ENCODE measurements at regions not wholly inside any gene's neighbourhood (a gene's known extent, or its start where the extent isn't known, plus 50 kb on each side); places are given as distances from the start of the nearest gene placed in this dataset.

GRCh38 chr2:107595285-107595684 lies 231.4 kb upstream of the RGPD4 start:
- Mint-ChIP-seq H3K9me3 (peaks cover 0 to 5% (median under 1%) of the 10 kb centered on the region in 8 donors), H3K27me3 (peaks cover 0 to 2% of the 10 kb centered on the region in 2 donors), H3K27ac (no peak overlapping the region), H3K36me3 (no peaks in the 10 kb centered on the region), H3K4me3 (no peak overlapping the region), H3K4me1 (no peaks in the 10 kb centered on the region)
- CTCF ChIA-PET (ENCODE audit: partially characterized antibody): no interaction called here
- no peak for DNase-seq
- H3K36me3 ChIP-seq (ENCODE audit: insufficient read depth, low read length): no peaks in the 10 kb centered on the region
- no peaks in the 10 kb centered on the region for H3K27me3 ChIP-seq (ENCODE audit: insufficient read depth, low read length)
- H3K27ac ChIP-seq (ENCODE audit: low read depth, low read length): no peak overlapping the region
- no peaks in the 10 kb centered on the region for H3K4me1 ChIP-seq (ENCODE audit: insufficient read depth, low read length)
- no peaks in the 10 kb centered on the region for H3K9me3 ChIP-seq (ENCODE audit: control insufficient read depth in 1 of 2, low read length in 2 of 2)
- intact Hi-C loops (cut with micrococcal nuclease): no loop called here
- POLR2A ChIA-PET (ENCODE audit: partially characterized antibody): no interaction called here
- no peak overlapping the region for H3K4me3 ChIP-seq (ENCODE audit: low read length in 2 of 2)

- H3K36me3 ChIP-seq (ENCODE audit: insufficient read depth, low read length): no peaks in the 10 kb centered on the region
- H3K9me3 ChIP-seq (ENCODE audit: control insufficient read depth in 1 of 2, low read length in 2 of 2): no peaks in the 10 kb centered on the region
- ChIA-PET POLR2A (ENCODE audit: partially characterized antibody) (no interaction called here), CTCF (ENCODE audit: partially characterized antibody) (no interaction called here)
- Mint-ChIP-seq H3K4me1 (no peaks in the 10 kb centered on the region), H3K4me3 (no peak overlapping the region), H3K36me3 (no peaks in the 10 kb centered on the region), H3K27me3 (peaks cover 0 to 2% of the 10 kb centered on the region in 2 donors), H3K9me3 (peaks cover 0 to 4% (median under 1%) of the 10 kb centered on the region in 8 donors), H3K27ac (no peak overlapping the region)
- no peak overlapping the region for H3K4me3 ChIP-seq (ENCODE audit: low read length in 2 of 2)
- H3K4me1 ChIP-seq (ENCODE audit: insufficient read depth, low read length): no peaks in the 10 kb centered on the region
- DNase-seq: no peak
- H3K27me3 ChIP-seq (ENCODE audit: insufficient read depth, low read length): no peaks in the 10 kb centered on the region
- H3K27ac ChIP-seq (ENCODE audit: low read depth, low read length): no peak overlapping the region
- intact Hi-C loops (cut with micrococcal nuclease): no loop called here
These were observed 230.9 kb upstream of the RGPD4 start for GRCh38 chr2:107595749-107596148.

GRCh38 chr2:107597507-107597906 lies 229.2 kb upstream of the RGPD4 start:
- H3K4me3 Mint-ChIP-seq: peak overlapping the region in 1 of 8 donors; percentile 59
- no peaks in the 10 kb centered on the region for H3K27me3 ChIP-seq (ENCODE audit: insufficient read depth, low read length)
- peaks cover 0 to 2% of the 10 kb centered on the region in 2 donors for H3K27me3 Mint-ChIP-seq
- DNase-seq: no peak
- ChIA-PET POLR2A (ENCODE audit: partially characterized antibody) (no interaction called here), CTCF (ENCODE audit: partially characterized antibody) (no interaction called here)
- H3K36me3 Mint-ChIP-seq: no peaks in the 10 kb centered on the region
- intact Hi-C loops (cut with micrococcal nuclease): no loop called here
- no peaks in the 10 kb centered on the region for H3K36me3 ChIP-seq (ENCODE audit: insufficient read depth, low read length)
- H3K27ac ChIP-seq (ENCODE audit: low read depth, low read length): no peak overlapping the region
- H3K4me1 ChIP-seq (ENCODE audit: insufficient read depth, low read length): no peaks in the 10 kb centered on the region
- no peak overlapping the region for H3K27ac Mint-ChIP-seq
- no peaks in the 10 kb centered on the region for H3K9me3 ChIP-seq (ENCODE audit: control insufficient read depth in 1 of 2, low read length in 2 of 2)
- H3K4me3 ChIP-seq (ENCODE audit: low read length in 2 of 2): no peak overlapping the region
- peaks cover 0 to 4% (median under 1%) of the 10 kb centered on the region in 8 donors for H3K9me3 Mint-ChIP-seq
- H3K4me1 Mint-ChIP-seq: no peaks in the 10 kb centered on the region

GRCh38 chr2:107602801-107603200 lies 223.9 kb upstream of the RGPD4 start:
- Histone ChIP-seq H3K36me3 (ENCODE audit: insufficient read depth, low read length) (no peaks in the 10 kb centered on the region), H3K27me3 (ENCODE audit: insufficient read depth, low read length) (no peaks in the 10 kb centered on the region), H3K9me3 (ENCODE audit: control insufficient read depth in 1 of 2, low read length in 2 of 2) (no peaks in the 10 kb centered on the region), H3K4me1 (ENCODE audit: insufficient read depth, low read length) (no peaks in the 10 kb centered on the region), H3K27ac (ENCODE audit: low read depth, low read length) (no peak overlapping the region), H3K4me3 (ENCODE audit: low read length in 2 of 2) (no peak overlapping the region)
- H3K27me3 Mint-ChIP-seq: peaks cover 0 to 2% of the 10 kb centered on the region in 2 donors
- POLR2A ChIA-PET (ENCODE audit: partially characterized antibody): no interaction called here
- no peak overlapping the region for H3K4me3 Mint-ChIP-seq
- no peak overlapping the region for H3K27ac Mint-ChIP-seq
- peaks cover 0 to 5% (median 0%) of the 10 kb centered on the region in 8 donors for H3K9me3 Mint-ChIP-seq
- no peaks in the 10 kb centered on the region for H3K4me1 Mint-ChIP-seq
- H3K36me3 Mint-ChIP-seq: no peaks in the 10 kb centered on the region
- no peak for DNase-seq
- intact Hi-C loops (cut with micrococcal nuclease): no loop called here
- CTCF ChIA-PET (ENCODE audit: partially characterized antibody): no interaction called here

- Mint-ChIP-seq H3K4me1 (no peaks in the 10 kb centered on the region), H3K36me3 (no peaks in the 10 kb centered on the region), H3K4me3 (no peak overlapping the region), H3K27me3 (peaks cover 0 to 2% of the 10 kb centered on the region in 2 donors), H3K27ac (no peak overlapping the region), H3K9me3 (peaks cover 0 to 5% (median 0%) of the 10 kb centered on the region in 8 donors)
- intact Hi-C loops (cut with micrococcal nuclease): no loop called here
- CTCF ChIA-PET (ENCODE audit: partially characterized antibody): no interaction called here
- Histone ChIP-seq H3K4me3 (ENCODE audit: low read length in 2 of 2) (no peak overlapping the region), H3K9me3 (ENCODE audit: control insufficient read depth in 1 of 2, low read length in 2 of 2) (no peaks in the 10 kb centered on the region), H3K36me3 (ENCODE audit: insufficient read depth, low read length) (no peaks in the 10 kb centered on the region), H3K4me1 (ENCODE audit: insufficient read depth, low read length) (no peaks in the 10 kb centered on the region), H3K27ac (ENCODE audit: low read depth, low read length) (no peak overlapping the region), H3K27me3 (ENCODE audit: insufficient read depth, low read length) (no peaks in the 10 kb centered on the region)
- no peak for DNase-seq
- POLR2A ChIA-PET (ENCODE audit: partially characterized antibody): no interaction called here
These were observed 219.6 kb upstream of the RGPD4 start for GRCh38 chr2:107607054-107607453.

GRCh38 chr2:107607473-107607872 lies 219.2 kb upstream of the RGPD4 start:
- Histone ChIP-seq H3K36me3 (ENCODE audit: insufficient read depth, low read length) (no peaks in the 10 kb centered on the region), H3K9me3 (ENCODE audit: control insufficient read depth in 1 of 2, low read length in 2 of 2) (no peaks in the 10 kb centered on the region), H3K4me1 (ENCODE audit: insufficient read depth, low read length) (no peaks in the 10 kb centered on the region), H3K27me3 (ENCODE audit: insufficient read depth, low read length) (no peaks in the 10 kb centered on the region), H3K4me3 (ENCODE audit: low read length in 2 of 2) (no peak overlapping the region), H3K27ac (ENCODE audit: low read depth, low read length) (no peak overlapping the region)
- intact Hi-C loops (cut with micrococcal nuclease): no loop called here
- POLR2A ChIA-PET (ENCODE audit: partially characterized antibody): no interaction called here
- peaks cover 0 to 5% (median 0%) of the 10 kb centered on the region in 8 donors for H3K9me3 Mint-ChIP-seq
- DNase-seq: no peak
- CTCF ChIA-PET (ENCODE audit: partially characterized antibody): no interaction called here
- no peak overlapping the region for H3K4me3 Mint-ChIP-seq
- peaks cover 0 to 2% of the 10 kb centered on the region in 2 donors for H3K27me3 Mint-ChIP-seq
- no peaks in the 10 kb centered on the region for H3K4me1 Mint-ChIP-seq
- no peak overlapping the region for H3K27ac Mint-ChIP-seq
- no peaks in the 10 kb centered on the region for H3K36me3 Mint-ChIP-seq

- H3K4me3 ChIP-seq (ENCODE audit: low read length in 2 of 2): no peak overlapping the region
- H3K27ac ChIP-seq (ENCODE audit: low read depth, low read length): no peak overlapping the region
- H3K9me3 ChIP-seq (ENCODE audit: control insufficient read depth in 1 of 2, low read length in 2 of 2): no peaks in the 10 kb centered on the region
- no peaks in the 10 kb centered on the region for H3K36me3 ChIP-seq (ENCODE audit: insufficient read depth, low read length)
- intact Hi-C loops (cut with micrococcal nuclease): no loop called here
- POLR2A ChIA-PET (ENCODE audit: partially characterized antibody): no interaction called here
- CTCF ChIA-PET (ENCODE audit: partially characterized antibody): no interaction called here
- H3K27me3 ChIP-seq (ENCODE audit: insufficient read depth, low read length): no peaks in the 10 kb centered on the region
- H3K4me1 Mint-ChIP-seq: no peaks in the 10 kb centered on the region
- no peaks in the 10 kb centered on the region for H3K4me1 ChIP-seq (ENCODE audit: insufficient read depth, low read length)
- no peak overlapping the region for H3K27ac Mint-ChIP-seq
- no peaks in the 10 kb centered on the region for H3K36me3 Mint-ChIP-seq
- H3K9me3 Mint-ChIP-seq: peaks cover 0 to 20% (median 7%) of the 10 kb centered on the region in 8 donors
- H3K4me3 Mint-ChIP-seq: no peak overlapping the region
- H3K27me3 Mint-ChIP-seq: no peaks in the 10 kb centered on the region
- DNase-seq: no peak
These were observed 211.7 kb upstream of the RGPD4 start for GRCh38 chr2:107615039-107615438.

GRCh38 chr2:107618769-107619168 lies 207.9 kb upstream of the RGPD4 start:
- intact Hi-C loops (cut with micrococcal nuclease): no loop called here
- Histone ChIP-seq H3K4me3 (ENCODE audit: low read length in 2 of 2) (no peak overlapping the region), H3K36me3 (ENCODE audit: insufficient read depth, low read length) (no peaks in the 10 kb centered on the region), H3K4me1 (ENCODE audit: insufficient read depth, low read length) (no peaks in the 10 kb centered on the region), H3K27me3 (ENCODE audit: insufficient read depth, low read length) (no peaks in the 10 kb centered on the region), H3K27ac (ENCODE audit: low read depth, low read length) (no peak overlapping the region), H3K9me3 (ENCODE audit: control insufficient read depth in 1 of 2, low read length in 2 of 2) (peaks cover 0 to 4% of the 10 kb centered on the region in 2 donors)
- H3K27ac Mint-ChIP-seq: no peak overlapping the region
- H3K4me3 Mint-ChIP-seq: no peak overlapping the region
- CTCF ChIA-PET (ENCODE audit: partially characterized antibody): no interaction called here
- POLR2A ChIA-PET (ENCODE audit: partially characterized antibody): no interaction called here
- H3K27me3 Mint-ChIP-seq: no peaks in the 10 kb centered on the region
- DNase-seq: no peak
- no peaks in the 10 kb centered on the region for H3K4me1 Mint-ChIP-seq
- no peaks in the 10 kb centered on the region for H3K36me3 Mint-ChIP-seq
- peaks cover 0 to 20% (median 11%) of the 10 kb centered on the region in 8 donors for H3K9me3 Mint-ChIP-seq

Data from CD4-positive, alpha-beta memory T cell (primary cell).